OCI-LY1 (cell line): ENCODE measurements at regions not wholly inside any gene's neighbourhood (a gene's known extent, or its start where the extent isn't known, plus 50 kb on each side); places are given as distances from the start of the nearest gene placed in this dataset.

ENCODE experiments used
- H2AFZ ChIP-seq: fragments of 200-600 bp; sonication (generic), shearing (Covaris generic); 2 replicates; pipeline ENCODE4 v1.6.0; 2014; ENCODE audit warnings: antibody characterized with exemption, mild to moderate bottlenecking, low read length
- H3F3A ChIP-seq: fragments of 200-600 bp; sonication (generic), shearing (Covaris generic); 2 replicates; pipeline ENCODE4 v1.6.0; 2014; ENCODE audit warnings: mild to moderate bottlenecking, antibody characterized with exemption, low read length, moderate library complexity; ENCODE audit not compliant: insufficient read depth
- H3K27ac ChIP-seq: fragments of 200-600 bp; sonication (generic); 2 replicates; pipeline ENCODE4 v1.5.1; 2014; ENCODE audit warnings: low read length, mixed run types, mild to moderate bottlenecking, low read depth; ENCODE audit not compliant: poor library complexity, severe bottlenecking
- H3K27me3 ChIP-seq: fragments of 200-600 bp; sonication (generic); 2 replicates; pipeline ENCODE4 v1.6.0; 2014; ENCODE audit warnings: antibody characterized with exemption, mild to moderate bottlenecking, low read length, moderate library complexity; ENCODE audit not compliant: insufficient read depth
- H3K36me3 ChIP-seq: fragments of 200-600 bp; sonication (generic); 2 replicates; pipeline ENCODE4 v1.6.1; 2014; ENCODE audit warnings: mild to moderate bottlenecking, antibody characterized with exemption, low read length, moderate library complexity, mixed read lengths; ENCODE audit not compliant: insufficient read depth
- H3K4me1 ChIP-seq: fragments of 200-600 bp; sonication (generic); 2 replicates; pipeline ENCODE4 v1.5.1; 2014; ENCODE audit warnings: mild to moderate bottlenecking, low read length, moderate library complexity; ENCODE audit not compliant: insufficient read depth, severe bottlenecking
- H3K4me2 ChIP-seq: fragments of 200-600 bp; sonication (generic), shearing (Covaris generic); 2 replicates; pipeline ENCODE4 v1.6.1; 2014; ENCODE audit warnings: low read length
- H3K4me3 ChIP-seq: fragments of 200-600 bp; sonication (generic); 2 replicates; pipeline ENCODE4 v1.5.1; 2014; ENCODE audit warnings: low read length, low read depth, mild to moderate bottlenecking, mixed read lengths; ENCODE audit not compliant: poor library complexity, severe bottlenecking
- H3K79me2 ChIP-seq: fragments of 200-600 bp; shearing (Covaris generic); 2 replicates; pipeline ENCODE4 v1.6.1; 2016; ENCODE audit warnings: mixed run types, low read length, mixed read lengths; ENCODE audit not compliant: insufficient read depth
- H3K9ac ChIP-seq: fragments of 200-600 bp; sonication (generic), shearing (Covaris generic); 2 replicates; pipeline ENCODE4 v1.6.1; 2014; ENCODE audit warnings: mild to moderate bottlenecking, low read length, mixed read lengths
- H3K9me2 ChIP-seq: fragments of 200-600 bp; sonication (generic), shearing (Covaris generic); 2 replicates; pipeline ENCODE4 v1.6.1; 2014; ENCODE audit warnings: low read depth, mild to moderate bottlenecking, low read length, mixed read lengths
- H3K9me3 ChIP-seq: fragments of 200-600 bp; shearing (Covaris generic); 2 replicates; pipeline ENCODE4 v1.6.1; 2014; ENCODE audit warnings: low read length, mixed read lengths
- H4K20me1 ChIP-seq: fragments of 200-600 bp; sonication (generic), shearing (Covaris generic); 2 replicates; pipeline ENCODE4 v1.6.0; 2016; ENCODE audit warnings: mild to moderate bottlenecking, low read length; ENCODE audit not compliant: insufficient read depth
- EZH2 ChIP-seq: fragments of 200-600 bp; sonication (generic), shearing (Covaris generic); IDR thresholded peaks from 2 replicates; pipeline ENCODE4 v1.8.0; 2017; ENCODE audit warnings: borderline replicate concordance, mixed run types, mild to moderate bottlenecking, antibody characterized with exemption, low read length, moderate library complexity, mixed read lengths
- TF ChIP-seq, protein P1 (sequence below): fragments of 200-600 bp; sonication (generic), shearing (Covaris generic); IDR thresholded peaks from 2 replicates; pipeline ENCODE4 v1.5.1; 2017; ENCODE audit warnings: mild to moderate bottlenecking, antibody characterized with exemption, low read length, moderate library complexity, mixed read lengths

DNA sequence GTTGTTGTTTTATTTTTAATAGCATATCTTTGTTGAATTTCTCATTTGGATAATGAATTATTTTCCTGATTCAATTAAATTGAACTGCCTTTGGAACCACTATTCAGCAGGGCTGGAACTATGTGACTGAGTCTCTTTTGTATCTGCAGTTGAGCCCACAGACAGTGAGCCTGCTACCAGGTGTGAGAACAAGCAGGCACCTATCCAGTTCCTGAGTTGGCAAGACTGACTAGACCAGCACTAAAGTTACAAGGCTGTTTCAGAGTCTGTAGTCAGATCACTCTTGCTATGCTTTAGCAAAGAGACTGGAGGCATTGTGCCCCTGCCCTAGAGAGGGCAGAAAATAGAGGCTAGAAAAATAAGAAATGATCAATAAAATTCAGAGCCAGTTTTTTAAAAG, 237.3 kb upstream of the GRID2 start:
- Histone ChIP-seq H3K4me2 (no peak overlapping the region), H4K20me1 (no peaks in the 10 kb centered on the region), H3K4me1 (no peaks in the 10 kb centered on the region), H3K9me2 (no peaks in the 10 kb centered on the region), H3K27me3 (no peaks in the 10 kb centered on the region), H3K4me3 (no peak overlapping the region), H3K36me3 (no peaks in the 10 kb centered on the region), H3K27ac (no peak overlapping the region), H3K9me3 (0 out of 2 replicates have a peak, but pooled peaks cover 4% of the 10 kb centered on the region), H3F3A (no peaks in the 10 kb centered on the region), H3K9ac (no peak overlapping the region), H3K79me2 (no peaks in the 10 kb centered on the region), H2AFZ (no peak overlapping the region)
- TF ChIP-seq, protein P1, sequence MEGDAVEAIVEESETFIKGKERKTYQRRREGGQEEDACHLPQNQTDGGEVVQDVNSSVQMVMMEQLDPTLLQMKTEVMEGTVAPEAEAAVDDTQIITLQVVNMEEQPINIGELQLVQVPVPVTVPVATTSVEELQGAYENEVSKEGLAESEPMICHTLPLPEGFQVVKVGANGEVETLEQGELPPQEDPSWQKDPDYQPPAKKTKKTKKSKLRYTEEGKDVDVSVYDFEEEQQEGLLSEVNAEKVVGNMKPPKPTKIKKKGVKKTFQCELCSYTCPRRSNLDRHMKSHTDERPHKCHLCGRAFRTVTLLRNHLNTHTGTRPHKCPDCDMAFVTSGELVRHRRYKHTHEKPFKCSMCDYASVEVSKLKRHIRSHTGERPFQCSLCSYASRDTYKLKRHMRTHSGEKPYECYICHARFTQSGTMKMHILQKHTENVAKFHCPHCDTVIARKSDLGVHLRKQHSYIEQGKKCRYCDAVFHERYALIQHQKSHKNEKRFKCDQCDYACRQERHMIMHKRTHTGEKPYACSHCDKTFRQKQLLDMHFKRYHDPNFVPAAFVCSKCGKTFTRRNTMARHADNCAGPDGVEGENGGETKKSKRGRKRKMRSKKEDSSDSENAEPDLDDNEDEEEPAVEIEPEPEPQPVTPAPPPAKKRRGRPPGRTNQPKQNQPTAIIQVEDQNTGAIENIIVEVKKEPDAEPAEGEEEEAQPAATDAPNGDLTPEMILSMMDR: no peak
- TF ChIP-seq EZH2: no peak

DNA sequence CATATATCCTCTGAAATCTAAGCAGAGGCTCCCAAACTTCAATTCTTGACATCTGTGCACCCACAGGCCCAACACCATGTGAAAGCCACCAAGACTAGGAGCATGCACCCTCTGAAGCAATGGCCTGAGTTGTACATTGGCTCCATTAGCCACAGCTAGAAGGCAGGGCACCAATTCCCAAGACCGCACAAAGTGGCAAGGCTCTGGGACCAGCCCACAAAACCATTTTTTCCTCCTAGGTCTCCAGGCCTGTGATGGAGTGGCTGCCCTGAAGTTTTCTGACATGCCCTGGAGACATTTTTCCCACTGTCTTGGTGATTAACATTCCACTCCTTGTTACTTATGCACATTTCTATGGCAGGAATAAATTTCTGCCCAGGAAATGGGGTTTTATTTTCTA, 232.2 kb upstream of the GRID2 start:
- no peak for TF ChIP-seq EZH2
- TF ChIP-seq, protein P1: no peak
- H3K4me3 ChIP-seq: no peak overlapping the region
- H3K9me2 ChIP-seq: no peaks in the 10 kb centered on the region
- no peaks in the 10 kb centered on the region for H3K27me3 ChIP-seq
- H3K4me1 ChIP-seq: no peaks in the 10 kb centered on the region
- no peak overlapping the region for H3K27ac ChIP-seq
- no peaks in the 10 kb centered on the region for H3K79me2 ChIP-seq
- H3K36me3 ChIP-seq: no peaks in the 10 kb centered on the region
- H3K9me3 ChIP-seq: 0 out of 2 replicates have a peak, but pooled peaks cover 4% of the 10 kb centered on the region
- H3F3A ChIP-seq: no peaks in the 10 kb centered on the region
- no peak overlapping the region for H3K9ac ChIP-seq
- H3K4me2 ChIP-seq: no peak overlapping the region
- H4K20me1 ChIP-seq: no peaks in the 10 kb centered on the region
- H2AFZ ChIP-seq: no peak overlapping the region

DNA sequence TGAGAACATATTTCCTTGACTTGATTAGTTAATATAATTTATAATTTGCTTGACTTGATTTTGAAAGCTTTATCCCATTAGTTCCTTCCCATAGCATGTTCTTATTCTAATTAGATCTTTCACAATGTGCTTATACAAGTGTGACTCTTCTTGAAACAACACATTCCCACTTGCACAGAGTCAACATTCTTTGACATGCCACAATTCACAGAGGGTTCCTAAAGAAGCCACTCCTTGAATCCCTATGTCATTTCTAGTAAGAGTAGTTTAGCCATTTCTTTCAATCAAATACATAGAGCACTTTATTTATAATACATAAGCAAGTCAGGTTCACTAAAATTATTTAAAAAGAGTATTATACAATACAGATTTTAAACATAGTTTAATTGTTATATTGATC, 228.9 kb upstream of the GRID2 start:
- no peaks in the 10 kb centered on the region for H3K27me3 ChIP-seq
- no peaks in the 10 kb centered on the region for H3K4me1 ChIP-seq
- no peak overlapping the region for H3K4me3 ChIP-seq
- no peak overlapping the region for H2AFZ ChIP-seq
- H3F3A ChIP-seq: no peaks in the 10 kb centered on the region
- H3K36me3 ChIP-seq: no peaks in the 10 kb centered on the region
- no peak overlapping the region for H3K27ac ChIP-seq
- H3K9me3 ChIP-seq: 0 out of 2 replicates have a peak, but pooled peaks cover 2% of the 10 kb centered on the region
- H3K9me2 ChIP-seq: no peaks in the 10 kb centered on the region
- no peaks in the 10 kb centered on the region for H4K20me1 ChIP-seq
- no peaks in the 10 kb centered on the region for H3K79me2 ChIP-seq
- no peak overlapping the region for H3K4me2 ChIP-seq
- H3K9ac ChIP-seq: no peak overlapping the region
- no peak for TF ChIP-seq EZH2
- TF ChIP-seq, protein P1: no peak
